ENCODE measurements at regions not wholly inside any gene's neighbourhood (a gene's known extent, or its start where the extent isn't known, plus 50 kb on each side); places are given as distances from the start of the nearest gene placed in this dataset.

DNA sequence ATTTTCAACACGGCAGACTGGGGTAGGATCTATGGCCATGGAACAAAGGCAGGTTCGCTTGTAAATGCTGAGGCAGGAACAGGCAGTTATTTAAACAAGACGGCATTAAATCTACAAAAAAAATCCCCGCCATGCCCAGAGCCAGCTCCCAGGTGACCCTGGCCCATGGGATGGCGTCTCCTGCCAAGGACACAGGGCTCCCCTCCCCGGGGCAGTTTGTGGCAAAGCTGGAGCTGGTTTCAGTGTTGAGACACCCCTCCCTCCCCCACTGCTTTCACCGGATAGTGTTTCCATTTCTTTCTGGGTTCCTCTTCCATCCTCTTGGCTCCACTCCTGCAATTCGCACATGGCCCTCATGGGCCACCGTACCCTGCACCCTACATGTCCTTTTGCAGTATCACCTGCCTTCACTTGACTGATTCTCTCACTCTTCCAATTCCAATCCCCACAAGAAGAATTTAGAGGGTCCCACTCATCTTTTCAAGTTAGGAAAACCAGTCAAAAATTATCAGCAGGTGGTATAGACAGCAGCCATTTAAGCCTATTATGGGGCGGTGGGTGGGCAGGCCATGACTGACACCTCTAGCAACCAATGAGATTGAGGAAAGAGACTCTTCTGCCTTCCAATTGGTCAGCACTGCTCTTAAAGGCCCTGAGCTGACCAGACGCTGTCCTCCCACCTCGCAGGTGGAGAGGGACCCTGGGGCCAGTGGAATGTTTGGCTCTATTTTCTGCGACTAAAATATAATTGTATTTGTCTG lies 52.0 kb downstream of the OLIG1 start:
- H3K36me3 Mint-ChIP-seq (ENCODE audit: low read depth): no peaks in the 10 kb centered on the region
- no peaks in the 10 kb centered on the region for H3K27me3 Mint-ChIP-seq
- no peak overlapping the region for H3K4me3 Mint-ChIP-seq
- H3K4me1 Mint-ChIP-seq (ENCODE audit: low read depth): peaks cover 3% of the 10 kb centered on the region
- H3K27ac Mint-ChIP-seq: no peak overlapping the region
- no peaks in the 10 kb centered on the region for H3K9me3 Mint-ChIP-seq

DNA sequence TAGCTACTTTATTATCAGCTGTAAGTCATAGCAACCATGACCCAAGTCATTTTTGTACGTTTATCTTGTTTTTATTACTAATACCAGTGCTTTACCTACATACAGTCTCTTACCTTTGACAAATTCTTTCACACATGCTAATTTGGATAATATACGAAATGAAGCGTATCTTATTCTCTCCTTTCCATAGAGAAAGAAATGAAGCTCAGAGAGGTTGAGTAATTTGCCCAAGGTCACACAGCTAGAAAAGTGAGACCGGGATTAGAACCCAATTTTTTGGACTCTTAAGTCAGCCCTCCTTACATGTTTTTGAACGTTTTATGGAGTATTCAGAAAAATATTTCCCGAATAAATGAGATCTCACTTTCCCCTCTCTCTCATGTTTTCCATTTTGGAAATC lies 52.6 kb downstream of the OLIG1 start:
- Mint-ChIP-seq H3K4me3 (no peak overlapping the region), H3K27me3 (peaks cover 2% of the 10 kb centered on the region), H3K9me3 (no peaks in the 10 kb centered on the region), H3K36me3 (ENCODE audit: low read depth) (no peaks in the 10 kb centered on the region), H3K4me1 (ENCODE audit: low read depth) (peaks cover 7% of the 10 kb centered on the region), H3K27ac (no peak overlapping the region)

DNA sequence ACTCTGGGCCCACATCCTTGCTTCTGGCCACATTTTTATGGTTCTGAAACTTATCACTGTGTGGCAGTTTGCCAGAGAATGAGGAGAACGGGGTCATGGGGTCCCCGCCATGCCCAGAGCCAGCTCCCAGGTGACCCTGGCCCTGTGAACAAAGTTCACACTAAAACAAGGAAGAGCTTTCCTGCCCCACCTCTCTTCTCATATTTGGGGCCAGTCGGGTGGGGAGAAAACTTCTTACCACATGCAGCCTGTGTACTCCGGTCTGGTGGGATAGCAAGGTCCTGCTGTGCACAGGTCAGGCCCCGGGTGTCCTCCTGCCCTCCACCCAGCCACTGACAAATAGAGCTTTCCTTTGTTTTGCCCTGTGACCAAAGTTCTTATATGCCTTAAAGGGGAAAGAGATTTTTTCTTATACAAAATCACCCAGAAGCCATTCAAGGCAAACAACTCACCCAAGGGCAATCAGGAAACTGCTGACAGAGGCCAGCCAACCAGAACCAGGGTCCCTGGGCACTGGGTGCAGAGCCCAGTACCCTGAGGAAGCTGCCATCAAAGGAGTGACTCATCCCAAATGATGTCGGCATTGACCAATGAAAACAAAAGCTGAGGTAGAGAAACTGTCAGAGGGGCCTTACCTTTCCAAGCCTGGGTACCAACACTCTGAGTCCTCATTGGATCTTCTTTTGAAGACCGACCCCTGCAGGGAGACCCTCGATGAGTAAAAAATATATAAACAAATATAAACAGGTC lies 53.6 kb downstream of the OLIG1 start:
- Mint-ChIP-seq H3K9me3 (no peaks in the 10 kb centered on the region), H3K27me3 (peaks cover 9% of the 10 kb centered on the region), H3K27ac (no peak overlapping the region), H3K36me3 (ENCODE audit: low read depth) (no peaks in the 10 kb centered on the region), H3K4me1 (ENCODE audit: low read depth) (peaks cover 8% of the 10 kb centered on the region), H3K4me3 (no peak overlapping the region)

DNA sequence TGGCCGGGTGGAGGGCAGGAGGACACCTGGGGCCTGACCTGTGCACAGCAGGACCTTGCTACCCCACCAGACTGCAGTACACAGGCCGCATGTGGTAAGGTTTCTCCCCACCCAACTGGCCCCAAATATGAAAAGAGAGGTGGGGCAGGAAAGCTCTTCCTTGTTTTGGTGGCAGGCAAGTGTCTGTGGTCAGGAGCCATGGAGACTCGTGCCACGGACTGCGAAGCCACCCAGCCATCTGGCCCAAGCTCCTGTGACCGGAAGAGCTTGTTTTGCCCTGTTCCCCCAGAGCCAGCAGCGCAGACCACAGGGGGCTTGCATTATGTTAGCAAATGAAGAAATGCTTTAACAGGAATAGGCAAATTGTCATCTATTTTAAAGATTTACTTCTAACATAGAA lies 54.9 kb downstream of the OLIG1 start:
- no peaks in the 10 kb centered on the region for H3K9me3 Mint-ChIP-seq
- no peak overlapping the region for H3K27ac Mint-ChIP-seq
- H3K27me3 Mint-ChIP-seq: peaks cover 19% of the 10 kb centered on the region
- H3K4me1 Mint-ChIP-seq (ENCODE audit: low read depth): peaks cover 8% of the 10 kb centered on the region
- no peaks in the 10 kb centered on the region for H3K36me3 Mint-ChIP-seq (ENCODE audit: low read depth)
- H3K4me3 Mint-ChIP-seq: no peak overlapping the region

DNA sequence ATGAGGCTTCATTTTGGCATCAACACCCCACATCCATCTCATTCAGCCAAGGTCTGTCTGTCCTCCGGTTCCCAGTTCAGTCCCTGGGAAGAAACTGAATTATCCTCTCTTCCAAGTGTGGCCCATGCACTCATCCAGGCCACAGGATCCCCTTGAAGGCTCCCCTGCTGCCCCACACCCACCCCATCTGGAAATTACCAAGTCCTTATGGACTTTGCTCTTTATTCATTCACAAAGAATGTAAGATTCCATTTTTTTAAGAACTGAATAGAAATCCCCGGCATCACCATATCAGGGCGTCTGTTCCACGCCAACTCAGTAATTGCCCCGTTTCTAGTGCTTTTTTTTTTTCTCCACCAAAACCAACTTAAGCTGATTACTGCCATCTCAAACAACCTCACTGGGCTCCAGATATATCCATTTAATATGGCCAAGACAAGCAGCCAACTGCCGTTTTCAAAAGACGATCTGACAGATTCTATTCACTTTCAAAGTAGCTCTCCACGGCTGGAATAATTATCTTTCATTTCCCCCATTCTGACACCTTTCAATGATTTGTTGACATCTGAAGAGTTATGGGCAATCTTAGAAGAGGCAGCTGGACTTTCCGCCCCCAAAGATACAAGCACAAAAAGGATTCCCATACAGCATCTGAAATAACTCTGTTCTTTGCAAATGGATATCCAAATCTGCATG lies 55.9 kb downstream of the OLIG1 start:
- Mint-ChIP-seq H3K36me3 (ENCODE audit: low read depth) (no peaks in the 10 kb centered on the region), H3K27me3 (peaks cover 19% of the 10 kb centered on the region), H3K4me1 (ENCODE audit: low read depth) (peaks cover 8% of the 10 kb centered on the region), H3K27ac (no peak overlapping the region), H3K9me3 (no peaks in the 10 kb centered on the region), H3K4me3 (no peak overlapping the region)

DNA sequence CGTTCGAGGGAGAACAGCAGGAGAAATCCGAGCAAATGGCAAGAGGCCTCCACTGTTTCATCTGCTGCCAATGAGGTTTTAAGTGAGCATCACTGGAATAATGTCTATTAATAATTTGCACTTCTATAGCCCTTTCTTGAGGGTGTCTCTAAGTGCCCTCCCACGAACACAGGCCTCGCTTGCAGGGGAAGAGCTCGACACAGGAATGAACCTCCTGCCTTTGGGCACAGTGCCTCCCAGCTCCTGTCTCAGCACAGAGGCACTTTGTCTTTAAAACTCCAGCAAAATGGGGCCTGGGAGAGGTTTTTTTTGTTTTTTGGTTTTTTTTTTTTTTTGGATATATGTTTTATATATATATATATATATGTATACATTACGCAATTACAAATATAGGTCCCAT lies 56.6 kb downstream of the OLIG1 start:
- peaks cover 8% of the 10 kb centered on the region for H3K4me1 Mint-ChIP-seq (ENCODE audit: low read depth)
- H3K36me3 Mint-ChIP-seq (ENCODE audit: low read depth): no peaks in the 10 kb centered on the region
- H3K27ac Mint-ChIP-seq: no peak overlapping the region
- H3K4me3 Mint-ChIP-seq: no peak overlapping the region
- peaks cover 23% of the 10 kb centered on the region for H3K27me3 Mint-ChIP-seq
- H3K9me3 Mint-ChIP-seq: no peaks in the 10 kb centered on the region

DNA sequence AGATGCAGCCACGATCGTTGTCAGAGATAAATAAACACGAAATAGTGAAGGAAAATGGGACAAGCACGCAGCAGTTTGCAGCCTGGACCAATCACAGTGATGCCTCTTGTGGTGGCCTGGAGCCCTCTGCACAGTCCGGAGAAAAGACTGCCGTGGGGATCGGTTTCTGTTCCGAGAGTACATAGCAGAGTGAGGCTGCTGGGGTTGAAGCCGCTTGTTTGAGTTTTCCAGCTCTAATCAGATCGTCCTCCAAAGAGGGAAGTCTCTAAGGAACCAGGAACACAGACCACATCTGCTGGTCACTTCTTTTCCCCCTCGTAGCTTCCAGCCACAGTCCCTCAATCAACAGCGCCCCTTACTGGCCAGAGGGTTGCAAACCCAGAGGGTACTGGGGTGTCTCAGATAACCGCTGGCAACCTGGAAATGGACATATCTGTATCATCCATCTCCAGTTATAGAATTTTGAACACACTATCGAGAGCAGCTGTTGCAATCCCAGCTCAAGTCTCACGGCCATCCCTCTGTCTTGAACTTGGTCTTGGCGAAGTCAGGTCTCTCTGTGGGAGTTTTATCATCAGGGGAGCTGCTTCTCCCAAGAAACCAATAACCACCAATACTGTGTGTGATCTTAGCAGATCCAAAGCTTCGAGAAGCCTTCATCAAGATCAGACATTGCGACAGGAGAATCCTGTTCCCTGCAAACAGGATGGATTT lies 57.4 kb downstream of the OLIG1 start:
- Mint-ChIP-seq H3K27ac (no peak overlapping the region), H3K4me1 (ENCODE audit: low read depth) (peaks cover 8% of the 10 kb centered on the region), H3K9me3 (no peaks in the 10 kb centered on the region), H3K36me3 (ENCODE audit: low read depth) (no peaks in the 10 kb centered on the region), H3K27me3 (peaks cover 27% of the 10 kb centered on the region), H3K4me3 (peak overlapping the region; percentile 63)

DNA sequence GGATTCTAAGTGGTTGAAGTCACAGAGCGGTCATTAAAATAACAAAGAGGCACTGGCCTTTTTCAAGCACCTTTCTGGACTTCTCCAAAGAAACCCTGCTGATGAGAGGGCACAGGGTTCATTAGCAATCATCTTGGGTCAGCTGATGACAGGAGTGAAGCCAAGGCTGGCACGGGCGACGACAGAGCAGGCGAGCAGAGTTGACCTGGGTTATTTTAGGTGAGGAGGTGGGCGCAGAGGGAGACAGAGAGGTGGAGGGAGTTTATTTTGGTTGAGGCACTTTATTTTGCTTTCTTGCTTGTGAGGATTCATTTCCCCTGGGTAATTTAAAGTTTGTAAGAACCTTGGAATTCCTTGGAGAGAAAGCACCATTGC lies 57.9 kb downstream of the OLIG1 start:
- Mint-ChIP-seq H3K4me1 (ENCODE audit: low read depth) (peaks cover 8% of the 10 kb centered on the region), H3K36me3 (ENCODE audit: low read depth) (no peaks in the 10 kb centered on the region), H3K4me3 (no peak overlapping the region), H3K9me3 (no peaks in the 10 kb centered on the region), H3K27me3 (peaks cover 27% of the 10 kb centered on the region), H3K27ac (no peak overlapping the region)

DNA sequence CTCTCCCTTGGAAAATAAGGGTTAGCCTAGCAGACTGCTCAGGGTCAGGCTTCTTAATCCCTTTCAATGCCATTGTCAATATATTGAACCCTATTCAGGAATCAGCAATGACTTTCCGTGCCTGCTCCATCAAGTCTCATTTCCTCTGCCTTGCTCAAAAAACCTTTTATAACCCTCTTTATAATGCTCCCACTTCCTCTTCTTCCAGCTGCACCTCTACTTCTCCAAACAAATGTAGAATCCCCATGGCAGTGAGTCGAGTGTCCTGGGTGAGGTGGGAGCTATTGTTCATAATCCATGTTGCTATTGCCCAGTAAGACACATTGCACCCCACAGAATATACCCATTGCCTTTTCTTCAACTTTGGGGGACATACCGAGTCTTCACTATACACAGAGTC lies 58.6 kb downstream of the OLIG1 start:
- Mint-ChIP-seq H3K4me3 (no peak overlapping the region), H3K27ac (no peak overlapping the region), H3K27me3 (peaks cover 27% of the 10 kb centered on the region), H3K36me3 (ENCODE audit: low read depth) (no peaks in the 10 kb centered on the region), H3K4me1 (ENCODE audit: low read depth) (peaks cover 8% of the 10 kb centered on the region), H3K9me3 (no peaks in the 10 kb centered on the region)

DNA sequence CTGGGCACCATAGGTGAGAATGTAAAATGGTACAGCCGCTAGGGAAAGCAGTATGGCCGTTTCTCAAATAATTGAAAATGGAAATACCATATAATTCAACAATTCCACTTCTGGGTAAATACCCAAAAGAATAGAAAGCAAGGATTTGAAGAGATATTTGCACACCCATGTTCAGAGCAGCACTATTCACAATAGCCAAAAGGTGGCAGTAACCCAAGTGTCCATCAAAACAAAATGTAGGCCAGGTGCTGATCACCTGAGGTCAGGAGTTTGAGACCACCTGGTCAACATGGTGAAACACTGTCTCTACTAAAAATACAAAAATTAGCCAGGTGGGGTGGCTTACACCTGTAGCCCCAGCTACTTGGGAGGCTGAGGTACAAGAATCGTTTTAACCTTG lies 62.1 kb downstream of the OLIG1 start:
- H3K4me3 Mint-ChIP-seq: no peak overlapping the region
- no peaks in the 10 kb centered on the region for H3K36me3 Mint-ChIP-seq (ENCODE audit: low read depth)
- H3K27ac Mint-ChIP-seq: no peak overlapping the region
- H3K27me3 Mint-ChIP-seq: peaks cover 27% of the 10 kb centered on the region
- no peaks in the 10 kb centered on the region for H3K9me3 Mint-ChIP-seq
- peaks cover 6% of the 10 kb centered on the region for H3K4me1 Mint-ChIP-seq (ENCODE audit: low read depth)

DNA sequence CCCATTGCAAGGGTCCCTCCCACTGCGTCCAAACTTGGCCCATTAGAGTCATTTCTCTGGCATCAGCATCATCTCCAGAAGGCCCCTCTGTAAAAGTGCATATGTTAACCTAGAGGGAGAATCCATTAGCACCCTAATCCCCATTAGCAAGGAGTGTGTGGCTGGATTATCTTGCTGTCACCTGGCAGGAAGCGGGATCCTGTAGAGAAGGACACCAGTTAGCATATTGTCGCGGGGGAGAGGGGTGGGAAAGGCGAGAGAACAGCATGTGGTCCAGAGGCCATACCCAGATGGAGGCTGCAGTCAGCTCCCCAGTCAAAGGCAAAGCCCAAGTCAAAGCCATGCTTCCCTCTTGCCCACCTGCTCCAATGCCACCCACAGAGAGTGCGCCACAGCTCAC lies 64.0 kb downstream of the OLIG1 start:
- Mint-ChIP-seq H3K27ac (no peak overlapping the region), H3K36me3 (ENCODE audit: low read depth) (no peaks in the 10 kb centered on the region), H3K9me3 (no peaks in the 10 kb centered on the region), H3K4me3 (no peak overlapping the region), H3K4me1 (ENCODE audit: low read depth) (no peaks in the 10 kb centered on the region), H3K27me3 (peaks cover 14% of the 10 kb centered on the region)

DNA sequence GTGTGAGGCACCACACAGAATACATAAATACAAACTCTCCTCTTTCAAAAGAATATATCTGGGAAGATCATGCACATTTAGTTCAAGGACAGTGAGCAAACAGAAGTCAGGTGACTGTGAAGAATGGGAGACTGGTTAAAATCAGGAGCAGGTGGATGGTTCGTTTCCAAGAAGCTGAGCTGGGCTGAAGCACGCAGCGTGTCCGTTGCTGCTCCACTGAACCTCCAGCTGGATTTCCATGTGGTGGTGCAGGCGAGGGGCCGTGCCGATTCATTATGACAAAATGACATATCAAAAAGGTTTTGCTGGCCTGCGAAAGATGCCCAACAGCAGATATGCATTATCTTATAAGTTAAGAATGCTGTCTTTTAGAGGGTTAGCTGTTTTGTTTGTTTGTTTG lies 66.0 kb downstream of the OLIG1 start:
- Mint-ChIP-seq H3K4me3 (no peak overlapping the region), H3K36me3 (ENCODE audit: low read depth) (no peaks in the 10 kb centered on the region), H3K27ac (no peak overlapping the region), H3K27me3 (peaks cover 17% of the 10 kb centered on the region), H3K4me1 (ENCODE audit: low read depth) (no peaks in the 10 kb centered on the region), H3K9me3 (no peaks in the 10 kb centered on the region)

DNA sequence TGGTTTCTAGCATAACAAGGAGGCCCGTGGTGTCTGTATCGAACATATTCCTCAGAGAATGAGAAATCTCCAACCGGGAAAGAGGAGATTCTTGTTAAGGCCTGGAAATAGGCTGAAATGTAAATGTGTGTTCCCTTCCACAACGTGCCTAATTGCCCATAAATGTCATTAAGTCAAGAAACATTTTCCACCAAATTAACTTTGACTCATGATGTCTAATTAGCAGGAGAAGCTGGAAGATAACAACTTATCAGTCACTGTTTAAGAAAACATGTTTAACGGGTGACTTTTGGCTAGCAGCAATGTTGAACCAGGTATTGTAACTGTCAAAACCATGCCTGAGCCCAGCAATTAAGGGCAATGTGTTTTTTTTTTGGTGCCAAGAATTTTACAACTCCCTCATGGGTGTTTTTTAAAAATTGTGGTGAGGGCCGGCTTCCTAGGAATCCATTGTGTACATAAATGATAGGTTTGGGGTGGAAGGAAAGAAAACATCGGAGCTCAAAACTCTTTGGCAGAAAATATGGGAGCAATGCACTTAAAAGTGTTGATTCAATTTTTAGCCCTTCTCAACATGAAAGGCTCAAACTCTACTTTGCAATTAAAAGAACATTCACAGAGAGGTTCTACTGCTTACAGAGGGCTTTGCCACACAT lies 67.0 kb downstream of the OLIG1 start:
- Mint-ChIP-seq H3K27ac (no peak overlapping the region), H3K4me3 (no peak overlapping the region), H3K9me3 (no peaks in the 10 kb centered on the region), H3K27me3 (peaks cover 10% of the 10 kb centered on the region), H3K36me3 (ENCODE audit: low read depth) (no peaks in the 10 kb centered on the region), H3K4me1 (ENCODE audit: low read depth) (no peaks in the 10 kb centered on the region)

DNA sequence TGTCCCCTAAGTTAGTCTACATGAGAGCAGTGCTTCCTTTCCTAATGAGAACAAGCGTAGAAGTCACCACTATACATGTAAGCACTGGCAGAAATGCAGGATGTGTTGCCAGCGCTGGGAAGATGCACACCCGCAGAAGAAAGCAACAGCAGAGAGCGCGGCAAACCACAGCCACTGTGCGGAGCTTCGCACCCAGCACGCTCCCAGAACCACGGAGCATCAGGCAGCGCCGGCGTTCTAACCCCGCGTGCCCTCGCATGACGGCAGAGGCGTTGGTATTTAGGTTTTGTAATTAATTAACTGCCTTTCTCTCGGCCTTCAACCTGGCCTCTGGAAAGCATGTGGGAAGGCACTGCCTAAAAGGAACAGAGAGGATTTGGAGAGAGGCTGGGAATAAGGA lies 69.1 kb downstream of the OLIG1 start:
- Mint-ChIP-seq H3K27me3 (peaks cover 10% of the 10 kb centered on the region), H3K9me3 (no peaks in the 10 kb centered on the region), H3K4me1 (ENCODE audit: low read depth) (no peaks in the 10 kb centered on the region), H3K4me3 (no peak overlapping the region), H3K36me3 (ENCODE audit: low read depth) (no peaks in the 10 kb centered on the region), H3K27ac (no peak overlapping the region)

Data from stimulated activated naive CD8-positive, alpha-beta T cell treated with anti-CD3 and anti-CD28 coated beads, Interleukin-15, Interleukin-2, amounts not matched to agents 100 ng/mL and 50 ng/mL, for 24 hours (primary cell).